Right cardiac atrium (tissue), 5 donors: ENCODE measurements at regions not wholly inside any gene's neighbourhood (a gene's known extent, or its start where the extent isn't known, plus 50 kb on each side); places are given as distances from the start of the nearest gene placed in this dataset.

Experiments used
- ATAC-seq, 2 donors: fragments of 200-7000 bp; cut with Tn5 transposase; one replicate each; pipeline versions ENCODE4 v1.8.0 to v1.9.1; 2020; ENCODE audit warnings: moderate library complexity in 2 of 2, mild to moderate bottlenecking in 1 of 2
- DNase-seq, 3 donors: peaks; one replicate each; pipeline ENCODE4 v3.0.0-alpha.2; 2020
- H3K27ac ChIP-seq: one replicate; pipeline ENCODE4 v1.5.1; 2013; ENCODE audit warnings: mild to moderate bottlenecking, low read length, control low read depth, moderate library complexity
- H3K27me3 ChIP-seq: one replicate; pipeline ENCODE4 v1.6.1; 2013; ENCODE audit not compliant: control insufficient read depth, insufficient read depth
- H3K4me1 ChIP-seq: one replicate; pipeline ENCODE4 v1.6.1; 2013; ENCODE audit warnings: low read length; ENCODE audit not compliant: control insufficient read depth, insufficient read depth
- H3K4me3 ChIP-seq: one replicate; pipeline ENCODE4 v1.5.1; 2013; ENCODE audit warnings: low read length, control low read depth
- H3K9me3 ChIP-seq: one replicate; pipeline ENCODE4 v1.6.1; 2013; ENCODE audit warnings: low read length; ENCODE audit not compliant: control insufficient read depth
- WGBS: extraction: QIAGEN DNeasy Blood & Tissue Kit; methylation state at CpG from one replicate; pipeline ENCODE4 v1.1.7; 2013; 5-methylcytosine and 5-hydroxymethylcytosine counted together
- intact Hi-C, 4 donors: fragments of 100-400 bp; cut with DNase I; formaldehyde crosslinking; loops; one replicate each; pipeline versions ENCODE4 v1.11.0 to v1.14.0; 2022 to 2023
- donor health status: healthy with polysubstance abuse.
- donor health status: DM: no; HTN: yes; CAD: no.
- donor health status: DM: no; HTN: no; CAD: no.
- donor health status: DM: no; HTN: yes; CAD: no; lungs with severe emphysema.
- donor health status: DM: yes; HTN: yes; CAD: no.

DNA sequence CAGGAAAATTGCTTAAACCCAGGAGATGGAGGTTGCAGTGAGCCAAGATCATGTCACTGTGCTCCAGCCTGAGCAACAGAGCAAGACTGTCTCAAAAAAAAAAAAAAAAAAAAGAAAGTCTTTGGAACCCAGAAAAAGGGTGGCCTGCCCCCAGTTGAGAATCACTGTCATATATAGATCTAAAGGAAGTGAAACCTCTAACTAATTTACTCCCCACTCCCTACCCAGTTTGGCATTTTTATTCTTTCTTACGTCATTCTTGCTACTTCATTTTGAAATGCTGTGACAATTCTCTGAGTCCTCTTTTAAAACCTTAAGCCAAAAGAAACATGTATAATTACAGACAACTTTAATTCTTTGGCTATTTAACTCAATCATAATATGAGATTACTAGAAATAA, 254.8 kb downstream of the CDC5L start:
- 82% methylated on average over 1 of the region's 1 CpG for WGBS
- no peaks in the 10 kb centered on the region for H3K9me3 ChIP-seq
- intact Hi-C loops = loop anchor here in 2 of 4 donors (10.0 kb wide), 1 partner anchor 168 kb away; no protein-coding TSS in a partner anchor
- no peak overlapping the region for H3K4me3 ChIP-seq
- H3K27me3 ChIP-seq = no peaks in the 10 kb centered on the region
- DNase-seq (no peak), ATAC-seq (no peak)
- no peaks in the 10 kb centered on the region for H3K4me1 ChIP-seq
- no peak overlapping the region for H3K27ac ChIP-seq

DNA sequence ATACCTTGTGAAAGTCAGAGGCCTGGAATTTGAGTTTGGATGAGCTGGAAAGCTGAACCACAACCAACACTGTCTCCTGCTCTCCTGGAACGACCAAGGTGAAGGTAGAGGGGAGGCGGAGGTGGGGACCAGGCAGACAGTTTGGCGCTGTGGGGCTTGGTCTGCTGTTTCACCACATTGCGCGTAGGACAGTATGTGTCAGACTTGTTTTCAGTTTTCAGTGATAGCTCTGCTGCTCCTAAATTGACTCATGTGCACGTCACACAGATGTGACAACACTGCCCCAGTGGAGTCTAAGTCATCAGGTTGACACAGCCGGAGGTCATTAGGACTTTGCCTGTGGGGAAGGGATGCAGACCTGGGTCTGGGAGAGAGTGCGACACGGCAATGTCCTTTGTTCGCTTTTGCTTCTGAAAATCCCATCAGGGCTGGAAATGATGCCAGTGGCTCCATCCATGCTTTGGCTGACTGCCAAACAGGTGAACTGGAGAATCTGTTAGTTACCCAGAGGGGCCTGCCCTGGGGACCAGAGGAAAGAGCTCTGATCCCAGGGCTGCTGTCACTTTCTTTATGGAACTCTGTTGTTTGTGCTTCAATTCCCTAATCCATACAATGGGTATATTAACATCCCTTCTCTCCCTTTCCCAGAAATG, 255.5 kb downstream of the CDC5L start:
- Histone ChIP-seq H3K27ac (no peak overlapping the region), H3K4me1 (no peaks in the 10 kb centered on the region), H3K27me3 (no peaks in the 10 kb centered on the region), H3K9me3 (no peaks in the 10 kb centered on the region), H3K4me3 (no peak overlapping the region)
- intact Hi-C loops = loop anchor here in 2 of 4 donors (10.0 kb wide), 1 partner anchor 168 kb away; no protein-coding TSS in a partner anchor
- no peak for DNase-seq
- 90% methylated on average over 10 of the region's 10 CpGs for WGBS
- ATAC-seq = no peak

DNA sequence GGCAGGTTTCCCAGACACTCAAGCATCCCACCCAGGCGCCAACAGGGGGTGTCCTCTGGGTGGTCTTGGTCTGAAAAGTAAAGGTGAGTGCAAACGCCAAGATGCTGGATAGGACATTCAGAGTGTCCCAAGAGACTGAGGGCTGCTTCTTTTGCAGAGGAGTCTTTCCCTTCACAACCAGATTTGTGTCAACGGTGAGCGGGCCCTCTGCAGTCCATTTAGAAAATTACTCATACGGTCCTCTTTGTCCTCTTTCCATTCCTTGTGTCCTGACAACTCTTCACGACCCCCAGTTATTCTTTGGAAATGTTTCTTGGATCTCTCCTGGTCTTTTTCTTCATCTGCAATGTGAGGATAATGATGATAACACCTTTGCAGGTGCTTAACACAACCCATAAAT, 257.8 kb downstream of the CDC5L start:
- Histone ChIP-seq H3K4me1 (no peaks in the 10 kb centered on the region), H3K9me3 (no peaks in the 10 kb centered on the region), H3K27me3 (no peaks in the 10 kb centered on the region), H3K4me3 (no peak overlapping the region), H3K27ac (no peak overlapping the region)
- ATAC-seq (no peak), DNase-seq (no peak)
- WGBS = 78% methylated on average over 6 of the region's 6 CpGs
- intact Hi-C loops = loop anchor here in 3 of 4 donors (5.0 to 10.0 kb wide), 2 partner anchors 168 to 170 kb away; no protein-coding TSS in a partner anchor

DNA sequence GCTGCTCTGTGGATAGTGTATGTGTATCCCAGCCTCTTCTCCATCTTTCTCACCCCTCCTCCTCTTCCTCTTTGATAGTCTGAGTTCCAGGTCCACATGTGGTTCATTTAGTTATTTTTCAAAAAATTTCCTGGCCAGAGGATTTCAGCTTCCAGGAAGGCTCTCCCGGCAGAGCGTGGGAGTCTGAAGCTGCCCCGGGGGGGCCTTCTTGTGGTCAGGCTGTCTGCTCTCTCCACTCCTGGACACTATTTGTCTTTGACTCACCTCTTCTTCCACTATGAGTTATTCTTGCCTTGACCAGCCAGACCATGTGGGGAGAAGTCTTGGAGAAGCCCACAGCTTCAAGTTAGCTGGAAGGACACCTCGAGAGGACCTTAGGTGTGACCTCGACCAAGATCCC, 258.8 kb downstream of the CDC5L start:
- H3K4me1 ChIP-seq = no peaks in the 10 kb centered on the region
- H3K27me3 ChIP-seq = no peaks in the 10 kb centered on the region
- intact Hi-C loops = loop anchor here in 3 of 4 donors (5.0 to 10.0 kb wide), 2 partner anchors 169 to 172 kb away; no protein-coding TSS in a partner anchor
- no peak overlapping the region for H3K4me3 ChIP-seq
- H3K9me3 ChIP-seq = no peaks in the 10 kb centered on the region
- DNase-seq (no peak), ATAC-seq (no peak)
- no peak overlapping the region for H3K27ac ChIP-seq
- 76% methylated on average over 5 of the region's 5 CpGs for WGBS

DNA sequence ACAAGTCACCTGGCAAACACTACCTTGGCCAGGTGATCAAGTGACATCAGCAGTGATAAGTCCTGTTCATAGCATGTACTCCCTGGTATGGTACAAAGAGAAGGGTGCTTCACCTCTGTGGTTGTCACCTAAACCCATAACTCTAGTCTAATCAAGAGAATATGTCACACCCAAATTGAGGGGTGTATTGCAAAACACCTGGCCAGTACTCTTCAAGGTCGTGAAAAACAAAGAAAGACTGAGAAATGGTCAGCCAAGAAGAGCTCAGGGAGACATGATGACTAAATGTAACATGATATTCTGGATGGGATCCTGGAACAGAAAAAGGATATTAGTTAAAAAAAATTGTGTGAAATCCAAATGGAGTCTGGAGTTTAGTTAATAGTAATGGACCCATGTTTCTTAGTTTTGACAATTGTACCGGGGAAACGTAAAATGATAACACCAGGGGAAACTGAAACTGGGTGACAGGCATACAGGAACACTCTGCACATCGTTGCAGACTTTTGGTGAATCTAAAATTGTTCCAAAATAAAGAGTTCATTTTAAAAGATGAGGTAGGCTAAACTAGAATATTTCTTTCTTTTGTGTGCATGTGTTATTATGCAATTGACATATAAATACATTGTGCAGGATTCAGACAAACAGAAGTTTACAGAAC, 262.0 kb downstream of the CDC5L start:
- ATAC-seq = no peak
- no peaks in the 10 kb centered on the region for H3K27me3 ChIP-seq
- H3K4me1 ChIP-seq = no peaks in the 10 kb centered on the region
- DNase-seq = no peak
- no peak overlapping the region for H3K27ac ChIP-seq
- intact Hi-C loops = loop anchor here in 3 of 4 donors (5.0 to 10.0 kb wide), 6 partner anchors 172 to 1275 kb away; no protein-coding TSS in a partner anchor
- WGBS = 48% methylated on average over 4 of the region's 4 CpGs
- no peak overlapping the region for H3K4me3 ChIP-seq
- H3K9me3 ChIP-seq = no peaks in the 10 kb centered on the region

DNA sequence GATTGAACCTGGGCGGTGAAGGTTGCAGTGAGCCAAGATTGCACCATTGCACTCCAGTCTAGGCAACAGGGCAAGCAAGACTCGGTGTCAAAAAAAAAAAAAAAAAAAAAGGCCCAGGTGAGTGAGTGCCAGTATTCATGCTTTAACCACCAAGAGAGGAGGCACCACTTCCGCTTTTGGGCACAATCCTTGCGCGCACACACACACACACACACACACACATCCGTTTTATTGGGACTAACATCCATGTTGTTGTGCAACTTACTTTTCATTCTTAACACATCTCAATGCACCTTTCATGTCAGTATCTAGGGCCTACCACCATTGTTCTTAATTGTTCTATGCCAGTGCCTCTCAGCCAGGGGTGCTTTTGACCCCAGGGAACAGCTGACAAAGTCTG, 263.0 kb downstream of the CDC5L start:
- H3K4me1 ChIP-seq = no peaks in the 10 kb centered on the region
- ATAC-seq (no peak), DNase-seq (no peak)
- no peak overlapping the region for H3K27ac ChIP-seq
- no peak overlapping the region for H3K4me3 ChIP-seq
- H3K9me3 ChIP-seq = no peaks in the 10 kb centered on the region
- H3K27me3 ChIP-seq = no peaks in the 10 kb centered on the region
- WGBS = 82% methylated on average over 6 of the region's 6 CpGs
- intact Hi-C loops = loop anchor here in 2 of 4 donors (10.0 kb wide), 4 partner anchors 764 to 1274 kb away; no protein-coding TSS in a partner anchor

DNA sequence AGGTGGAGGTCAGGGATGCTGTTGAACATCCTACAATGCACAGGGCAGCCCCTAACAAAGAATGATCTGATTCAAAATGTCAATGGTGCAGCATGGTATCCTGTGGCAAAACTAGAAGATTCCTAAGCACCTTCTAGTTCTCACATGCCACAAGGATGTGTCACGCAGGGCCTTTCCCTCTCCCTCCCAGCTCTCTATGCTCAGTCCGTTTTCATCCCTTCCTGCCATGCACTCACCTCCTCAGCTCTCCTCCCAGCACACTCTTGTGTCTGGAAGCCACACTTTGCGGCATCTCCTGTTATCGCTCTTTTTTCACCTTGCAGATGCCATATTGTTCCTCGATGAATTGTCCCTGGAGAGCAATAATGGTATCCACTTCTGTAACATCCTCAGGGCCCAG, 263.4 kb downstream of the CDC5L start:
- H3K4me3 ChIP-seq = no peak overlapping the region
- no peaks in the 10 kb centered on the region for H3K4me1 ChIP-seq
- no peaks in the 10 kb centered on the region for H3K9me3 ChIP-seq
- H3K27me3 ChIP-seq = no peaks in the 10 kb centered on the region
- 88% methylated on average over 5 of the region's 5 CpGs for WGBS
- no peak overlapping the region for H3K27ac ChIP-seq
- intact Hi-C loops = loop anchor here in 2 of 4 donors (10.0 kb wide), 4 partner anchors 764 to 1274 kb away; no protein-coding TSS in a partner anchor
- ATAC-seq = no peak
- no peak for DNase-seq

DNA sequence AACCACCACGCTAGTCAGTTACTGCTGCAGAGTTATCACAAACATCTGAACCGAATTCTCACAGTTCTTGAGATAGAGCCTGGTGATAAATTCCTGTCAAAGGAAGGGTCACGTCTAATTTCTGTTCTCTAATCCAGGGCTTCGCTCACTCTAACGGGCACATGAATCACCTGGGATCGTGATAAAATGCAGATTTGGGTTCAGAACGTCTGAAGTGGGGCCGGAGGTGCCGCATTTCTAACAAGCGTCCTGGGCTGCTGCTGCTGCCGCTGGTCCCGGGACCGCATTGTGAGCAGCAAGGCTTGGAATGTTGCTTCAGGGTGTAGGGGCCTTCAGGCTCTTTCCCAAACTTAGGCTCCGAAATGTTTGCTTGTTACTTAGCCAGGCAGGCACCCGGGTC, 264.1 kb downstream of the CDC5L start:
- no peaks in the 10 kb centered on the region for H3K4me1 ChIP-seq
- H3K4me3 ChIP-seq = no peak overlapping the region
- no peak overlapping the region for H3K27ac ChIP-seq
- ATAC-seq = no peak
- no peaks in the 10 kb centered on the region for H3K27me3 ChIP-seq
- no peaks in the 10 kb centered on the region for H3K9me3 ChIP-seq
- DNase-seq = no peak
- 75% methylated on average over 15 of the region's 15 CpGs for WGBS
- intact Hi-C loops = loop anchor here in 2 of 4 donors (10.0 kb wide), 4 partner anchors 763 to 1273 kb away; no protein-coding TSS in a partner anchor

DNA sequence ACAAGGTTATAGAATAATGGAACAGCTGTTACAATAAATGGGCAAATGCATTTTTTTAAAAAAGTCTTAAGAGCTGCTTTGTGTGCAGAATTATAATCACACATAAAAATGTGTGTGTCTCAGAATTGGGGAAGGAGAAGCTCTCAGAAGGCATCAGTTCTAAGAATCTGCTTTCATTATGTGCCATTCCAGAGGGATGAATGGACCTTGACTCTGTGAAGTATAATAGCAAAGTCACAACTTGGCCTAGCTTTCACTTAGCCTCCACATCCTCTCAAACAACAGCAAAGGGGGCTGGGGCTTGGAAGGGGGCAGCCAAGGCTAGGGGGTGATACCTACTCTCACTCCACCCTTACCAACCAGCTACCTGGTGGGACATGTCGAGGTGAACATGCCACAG, 265.0 kb downstream of the CDC5L start:
- no peaks in the 10 kb centered on the region for H3K27me3 ChIP-seq
- ATAC-seq (no peak), DNase-seq (no peak)
- intact Hi-C loops = loop anchor here in 2 of 4 donors (10.0 kb wide), 4 partner anchors 762 to 1272 kb away; no protein-coding TSS in a partner anchor
- no peaks in the 10 kb centered on the region for H3K4me1 ChIP-seq
- no peak overlapping the region for H3K4me3 ChIP-seq
- no peaks in the 10 kb centered on the region for H3K9me3 ChIP-seq
- 83% methylated on average over 1 of the region's 1 CpG for WGBS
- H3K27ac ChIP-seq = no peak overlapping the region

DNA sequence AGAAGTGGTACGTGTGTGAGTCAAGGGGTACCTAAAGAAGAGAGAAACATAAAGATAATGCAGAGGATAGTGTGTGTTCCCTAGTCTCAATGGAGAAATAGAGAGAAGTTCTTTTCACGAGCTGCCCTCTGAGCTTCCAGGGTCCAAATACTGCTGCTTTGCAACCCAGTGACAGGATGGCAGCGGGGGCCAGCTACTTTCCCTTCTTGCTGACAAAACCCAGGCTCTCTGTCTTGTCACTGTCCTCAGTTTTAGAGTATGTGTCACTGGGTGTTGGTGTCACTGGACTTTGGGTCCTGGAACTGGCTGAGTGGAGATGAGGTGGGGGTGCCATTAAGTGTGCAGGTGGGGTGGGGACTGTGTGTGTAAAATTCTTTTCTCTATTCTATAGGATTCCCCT, 265.6 kb downstream of the CDC5L start:
- Histone ChIP-seq H3K4me3 (no peak overlapping the region), H3K4me1 (no peaks in the 10 kb centered on the region), H3K9me3 (no peaks in the 10 kb centered on the region), H3K27me3 (no peaks in the 10 kb centered on the region), H3K27ac (no peak overlapping the region)
- no peak for DNase-seq
- intact Hi-C loops = loop anchor here in 2 of 4 donors (10.0 kb wide), 4 partner anchors 762 to 1272 kb away; no protein-coding TSS in a partner anchor
- 89% methylated on average over 3 of the region's 3 CpGs for WGBS
- no peak for ATAC-seq

DNA sequence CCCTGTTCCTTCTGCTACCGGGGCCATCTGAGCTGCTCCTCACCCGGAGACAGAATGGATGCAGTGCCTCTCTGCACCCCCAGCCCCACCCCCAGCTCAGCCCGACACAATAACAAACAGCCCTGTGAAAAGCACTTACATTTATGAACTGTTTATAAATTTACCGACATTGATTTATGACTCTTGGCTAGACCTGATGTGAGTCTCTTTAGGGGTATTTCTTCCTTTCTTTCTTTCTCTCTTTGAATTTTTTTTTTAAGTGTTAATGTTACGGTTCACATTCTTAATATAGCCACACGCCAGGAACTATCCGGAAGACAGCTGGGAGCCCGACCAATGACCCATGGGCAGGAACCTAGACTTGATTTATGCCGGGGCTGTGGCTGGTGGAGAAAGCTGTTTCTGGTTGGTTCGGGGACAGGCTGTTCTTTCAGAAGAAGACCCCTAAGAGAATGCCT, 266.3 kb downstream of the CDC5L start:
- DNase-seq = no peak
- no peak overlapping the region for H3K27ac ChIP-seq
- H3K27me3 ChIP-seq = no peaks in the 10 kb centered on the region
- WGBS = 34% methylated on average over 10 of the region's 10 CpGs
- intact Hi-C loops = loop anchor here in 2 of 4 donors (10.0 kb wide), 4 partner anchors 761 to 1271 kb away; no protein-coding TSS in a partner anchor
- no peaks in the 10 kb centered on the region for H3K4me1 ChIP-seq
- no peak overlapping the region for H3K4me3 ChIP-seq
- H3K9me3 ChIP-seq = no peaks in the 10 kb centered on the region
- ATAC-seq = no peak
